ENCODE measurements at regions not wholly inside any gene's neighbourhood (a gene's known extent, or its start where the extent isn't known, plus 50 kb on each side); places are given as distances from the start of the nearest gene placed in this dataset.

GRCh38 chr13:81760316-81760715 is 1419.4 kb upstream of the SPRY2 start:
- no peak for DNase-seq

- DNase-seq: no peak
These were observed 1416.5 kb upstream of the SPRY2 start for GRCh38 chr13:81757348-81757970.

GRCh38 chr13:81745391-81745790 is 1404.5 kb upstream of the SPRY2 start:
- DNase-seq: no peak

- no peak for DNase-seq
These were observed 1397.4 kb upstream of the SPRY2 start for GRCh38 chr13:81738364-81738763.

- no peak for DNase-seq
These were observed 1385.3 kb upstream of the SPRY2 start for GRCh38 chr13:81726037-81726726.

- DNase-seq: no peak
These were observed 1381.5 kb upstream of the SPRY2 start for GRCh38 chr13:81722456-81722855.

GRCh38 chr13:81721400-81721799 is 1380.5 kb upstream of the SPRY2 start:
- DNase-seq: no peak

GRCh38 chr13:81714513-81714912 is 1373.6 kb upstream of the SPRY2 start:
- DNase-seq: no peak

- no peak for DNase-seq
These were observed 1372.3 kb upstream of the SPRY2 start for GRCh38 chr13:81713201-81713600.

- no peak for DNase-seq
These were observed 1356.9 kb upstream of the SPRY2 start for GRCh38 chr13:81697826-81698225.

- no peak for DNase-seq
These were observed 1346.0 kb upstream of the SPRY2 start for GRCh38 chr13:81686877-81687276.

GRCh38 chr13:81683521-81683920 is 1342.6 kb upstream of the SPRY2 start:
- DNase-seq: no peak

- no peak for DNase-seq
These were observed 1341.2 kb upstream of the SPRY2 start for GRCh38 chr13:81682081-81682630.

- no peak for DNase-seq
These were observed 1336.9 kb upstream of the SPRY2 start for GRCh38 chr13:81677857-81678256.

- no peak for DNase-seq
These were observed 1335.1 kb upstream of the SPRY2 start for GRCh38 chr13:81676008-81676407.

- DNase-seq: no peak
These were observed 1330.1 kb upstream of the SPRY2 start for GRCh38 chr13:81671064-81671463.

- no peak for DNase-seq
These were observed 1329.1 kb upstream of the SPRY2 start for GRCh38 chr13:81670048-81670447.

GRCh38 chr13:81664872-81665271 is 1323.9 kb upstream of the SPRY2 start:
- no peak for DNase-seq

- no peak for DNase-seq
These were observed 1319.1 kb upstream of the SPRY2 start for GRCh38 chr13:81659984-81660383.

GRCh38 chr13:81658598-81659370 is 1317.9 kb upstream of the SPRY2 start:
- DNase-seq: no peak

GRCh38 chr13:81639984-81640582 is 1299.2 kb upstream of the SPRY2 start:
- DNase-seq: no peak

- DNase-seq: no peak
These were observed 1296.5 kb upstream of the SPRY2 start for GRCh38 chr13:81637457-81637856.

GRCh38 chr13:81636120-81636519 is 1295.2 kb upstream of the SPRY2 start:
- DNase-seq: no peak
